ENCODE measurements at regions not wholly inside any gene's neighbourhood (a gene's known extent, or its start where the extent isn't known, plus 50 kb on each side); places are given as distances from the start of the nearest gene placed in this dataset.

- no peak for DNase-seq (ENCODE audit: low read depth)
Measured at GRCh38 chr13:111862836-111863815, 203.8 kb upstream of the SOX1 start.

- DNase-seq (ENCODE audit: low read depth): no peak
Measured at GRCh38 chr13:111864566-111864965, 202.4 kb upstream of the SOX1 start.

GRCh38 chr13:111865046-111865445, 201.9 kb upstream of the SOX1 start:
- no peak for DNase-seq (ENCODE audit: low read depth)

- DNase-seq (ENCODE audit: low read depth): no peak
Measured at GRCh38 chr13:111865826-111866225, 201.1 kb upstream of the SOX1 start.

GRCh38 chr13:111866731-111867245, 200.2 kb upstream of the SOX1 start:
- DNase-seq (ENCODE audit: low read depth): no peak

- DNase-seq (ENCODE audit: low read depth): no peak
Measured at GRCh38 chr13:111867657-111868056, 199.3 kb upstream of the SOX1 start.

- DNase-seq (ENCODE audit: low read depth): no peak
Measured at GRCh38 chr13:111868716-111869115, 198.2 kb upstream of the SOX1 start.

GRCh38 chr13:111872475-111873150, 194.3 kb upstream of the SOX1 start:
- no peak for DNase-seq (ENCODE audit: low read depth)

- DNase-seq (ENCODE audit: low read depth): no peak
Measured at GRCh38 chr13:111873676-111874178, 193.2 kb upstream of the SOX1 start.

- DNase-seq (ENCODE audit: low read depth): no peak
Measured at GRCh38 chr13:111874981-111875380, 192.0 kb upstream of the SOX1 start.

- no peak for DNase-seq (ENCODE audit: low read depth)
Measured at GRCh38 chr13:111875915-111876314, 191.0 kb upstream of the SOX1 start.

- no peak for DNase-seq (ENCODE audit: low read depth)
Measured at GRCh38 chr13:111876506-111876905, 190.4 kb upstream of the SOX1 start.

- DNase-seq (ENCODE audit: low read depth): no peak
Measured at GRCh38 chr13:111877906-111878305, 189.0 kb upstream of the SOX1 start.

GRCh38 chr13:111879719-111880118, 187.2 kb upstream of the SOX1 start:
- DNase-seq (ENCODE audit: low read depth): no peak

GRCh38 chr13:111880185-111880584, 186.8 kb upstream of the SOX1 start:
- no peak for DNase-seq (ENCODE audit: low read depth)

- no peak for DNase-seq (ENCODE audit: low read depth)
Measured at GRCh38 chr13:111881700-111882099, 185.2 kb upstream of the SOX1 start.

GRCh38 chr13:111882351-111882750, 184.6 kb upstream of the SOX1 start:
- no peak for DNase-seq (ENCODE audit: low read depth)

GRCh38 chr13:111883571-111884343, 183.2 kb upstream of the SOX1 start:
- DNase-seq (ENCODE audit: low read depth): no peak

- DNase-seq (ENCODE audit: low read depth): no peak
Measured at GRCh38 chr13:111886217-111886945, 180.6 kb upstream of the SOX1 start.

- no peak for DNase-seq (ENCODE audit: low read depth)
Measured at GRCh38 chr13:111893071-111893606, 173.8 kb upstream of the SOX1 start.

All from RPMI7951 (cell line).